Neural progenitor cell (in vitro differentiated cells): ENCODE measurements at regions not wholly inside any gene's neighbourhood (a gene's known extent, or its start where the extent isn't known, plus 50 kb on each side); places are given as distances from the start of the nearest gene placed in this dataset.

ENCODE experiments used
- CTCF ChIP-seq: fragments of 200-600 bp; sonication (generic); IDR thresholded peaks from 2 replicates; pipeline ENCODE4 v1.5.1; 2017; ENCODE audit warnings: antibody characterized with exemption, mild to moderate bottlenecking
- EZH2 ChIP-seq: fragments of 200-600 bp; sonication (generic); IDR thresholded peaks from 2 replicates; pipeline ENCODE4 v1.6.1; 2017; ENCODE audit warnings: antibody characterized with exemption, mild to moderate bottlenecking, moderate library complexity

DNA sequence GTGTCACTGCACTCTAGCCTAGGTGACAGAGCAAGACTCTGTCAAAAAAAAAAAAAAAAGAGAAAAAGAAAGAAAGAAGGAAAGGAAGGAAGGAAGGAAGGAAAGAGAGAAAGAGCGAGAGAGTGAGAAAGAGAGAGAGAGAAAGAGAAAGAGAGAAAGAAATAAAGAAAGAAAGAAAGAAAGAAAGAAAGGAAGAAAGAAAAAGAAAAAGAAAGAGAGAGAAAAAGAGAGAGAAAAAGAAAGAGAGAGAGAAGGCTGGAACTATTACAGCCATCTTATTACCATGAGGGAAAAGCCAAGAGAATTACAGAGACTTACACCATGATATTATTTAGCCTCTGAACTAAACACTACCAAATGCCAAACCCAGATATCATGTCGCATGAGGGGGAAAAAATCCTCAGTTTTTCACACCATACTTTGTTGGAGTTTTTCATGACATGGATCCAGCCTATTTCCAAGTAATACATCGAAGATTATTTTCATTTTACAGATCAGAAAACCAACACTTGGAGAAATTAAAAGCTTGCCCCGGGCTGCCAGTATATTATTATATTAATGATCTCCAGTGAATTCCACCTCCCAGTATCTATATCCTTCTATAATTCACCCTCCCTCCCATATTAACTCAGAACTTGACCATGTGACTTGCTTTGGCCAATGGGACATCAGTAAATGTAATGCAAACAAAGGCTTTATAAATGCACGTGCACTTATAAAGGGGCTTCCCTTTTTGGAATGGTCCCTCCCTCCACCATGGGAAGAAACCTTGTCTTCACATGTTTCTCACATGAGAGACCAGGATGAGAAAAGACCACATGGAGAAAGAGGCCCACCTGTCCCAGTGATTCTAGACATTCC lies 148.6 kb downstream of the MIS18A start:
- TF ChIP-seq CTCF, result no peak
- no peak for TF ChIP-seq EZH2
